LNCaP clone FGC (cell line): ENCODE measurements at regions not wholly inside any gene's neighbourhood (a gene's known extent, or its start where the extent isn't known, plus 50 kb on each side); places are given as distances from the start of the nearest gene placed in this dataset.
"Not testable (repeated sequence)": the region's sequence is repeated elsewhere in the genome, so short reads cannot be mapped to it uniquely, and the experiment has no call there.

ENCODE experiments used
- DNase-seq: peaks from one replicate; pipeline ENCODE4 v3.0.0-alpha.2; 2011; ENCODE audit warnings: low read depth
- H3K4me3 ChIP-seq: 2 replicates; pipeline ENCODE4 v1.5.1; 2011; ENCODE audit warnings: mild to moderate bottlenecking, low read depth, low read length, control low read depth
- TF ChIP-seq, protein P1 (sequence below): IDR thresholded peaks from 2 replicates; pipeline ENCODE4 v1.5.1; 2012; ENCODE audit warnings: mild to moderate bottlenecking; ENCODE audit not compliant: control insufficient read depth, insufficient read depth; ENCODE audit errors: extremely low read depth

GRCh38 chr7:131157530-131158243 is 170.0 kb upstream of the MKLN1 start:
- no peak overlapping the region for H3K4me3 ChIP-seq
- TF ChIP-seq, protein P1, sequence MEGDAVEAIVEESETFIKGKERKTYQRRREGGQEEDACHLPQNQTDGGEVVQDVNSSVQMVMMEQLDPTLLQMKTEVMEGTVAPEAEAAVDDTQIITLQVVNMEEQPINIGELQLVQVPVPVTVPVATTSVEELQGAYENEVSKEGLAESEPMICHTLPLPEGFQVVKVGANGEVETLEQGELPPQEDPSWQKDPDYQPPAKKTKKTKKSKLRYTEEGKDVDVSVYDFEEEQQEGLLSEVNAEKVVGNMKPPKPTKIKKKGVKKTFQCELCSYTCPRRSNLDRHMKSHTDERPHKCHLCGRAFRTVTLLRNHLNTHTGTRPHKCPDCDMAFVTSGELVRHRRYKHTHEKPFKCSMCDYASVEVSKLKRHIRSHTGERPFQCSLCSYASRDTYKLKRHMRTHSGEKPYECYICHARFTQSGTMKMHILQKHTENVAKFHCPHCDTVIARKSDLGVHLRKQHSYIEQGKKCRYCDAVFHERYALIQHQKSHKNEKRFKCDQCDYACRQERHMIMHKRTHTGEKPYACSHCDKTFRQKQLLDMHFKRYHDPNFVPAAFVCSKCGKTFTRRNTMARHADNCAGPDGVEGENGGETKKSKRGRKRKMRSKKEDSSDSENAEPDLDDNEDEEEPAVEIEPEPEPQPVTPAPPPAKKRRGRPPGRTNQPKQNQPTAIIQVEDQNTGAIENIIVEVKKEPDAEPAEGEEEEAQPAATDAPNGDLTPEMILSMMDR = no peak
- peak; percentile 79 for DNase-seq

DNA sequence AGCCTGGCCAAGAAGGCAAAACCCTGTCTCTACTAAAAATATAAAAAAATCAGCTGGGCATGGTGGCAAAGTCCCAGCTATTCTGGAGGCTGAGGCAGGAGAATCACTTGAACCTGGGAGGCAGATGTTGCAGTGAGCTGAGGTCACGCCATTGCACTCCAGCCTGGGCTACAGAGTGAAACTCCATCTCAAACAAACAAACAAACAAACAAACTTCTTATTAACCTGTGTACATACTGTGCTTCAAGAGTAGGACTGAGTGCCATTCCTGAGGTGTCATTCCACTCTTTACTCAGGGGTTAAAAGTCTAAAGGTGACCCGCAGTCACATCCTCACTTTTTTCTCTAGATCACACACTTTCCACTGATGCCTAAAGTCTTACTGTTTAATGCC is 169.4 kb upstream of the MKLN1 start:
- not testable (repeated sequence) for H3K4me3 ChIP-seq, DNase-seq

DNA sequence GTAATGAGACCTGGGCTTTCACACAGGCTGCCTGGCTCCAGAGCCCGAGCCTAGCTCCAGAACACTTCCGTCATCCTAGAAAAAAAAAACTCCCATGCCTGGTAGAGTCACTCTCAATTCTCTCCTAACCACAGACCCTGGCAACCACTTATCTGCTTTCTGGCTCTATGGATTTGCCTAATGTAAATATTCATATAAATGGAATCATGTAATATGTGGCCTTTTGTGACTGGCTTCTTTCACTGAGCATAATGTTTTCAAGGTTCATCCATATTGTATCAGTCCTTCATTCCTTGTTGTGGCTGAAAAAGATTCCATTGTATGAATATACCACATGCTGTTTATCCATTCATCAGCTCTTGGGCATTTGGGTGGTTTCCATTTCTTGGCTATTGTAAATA is 167.7 kb upstream of the MKLN1 start:
- H3K4me3 ChIP-seq = no peak overlapping the region
- TF ChIP-seq, protein P1 = no peak
- DNase-seq = peak; percentile 25

DNA sequence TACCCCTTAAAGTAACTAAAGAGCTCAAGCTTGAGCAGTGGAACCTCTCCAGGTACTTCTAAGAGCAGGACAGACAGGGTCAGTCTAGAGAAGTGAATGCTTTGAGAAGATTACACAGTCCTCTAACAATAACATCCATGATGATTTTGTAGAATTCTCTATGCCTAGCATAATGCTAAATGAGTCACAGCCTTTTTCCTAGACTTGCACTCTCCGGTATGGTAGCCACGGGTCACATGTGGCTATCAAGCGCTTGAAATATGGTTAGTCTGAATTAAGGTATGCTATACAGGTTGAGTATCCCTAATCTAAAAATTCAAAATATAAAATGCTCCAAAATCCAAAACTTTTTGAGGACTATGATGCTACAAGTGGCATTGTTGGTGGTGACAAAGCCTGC is 166.6 kb upstream of the MKLN1 start:
- DNase-seq = no peak
- H3K4me3 ChIP-seq = no peak overlapping the region
- TF ChIP-seq, protein P1 = no peak

DNA sequence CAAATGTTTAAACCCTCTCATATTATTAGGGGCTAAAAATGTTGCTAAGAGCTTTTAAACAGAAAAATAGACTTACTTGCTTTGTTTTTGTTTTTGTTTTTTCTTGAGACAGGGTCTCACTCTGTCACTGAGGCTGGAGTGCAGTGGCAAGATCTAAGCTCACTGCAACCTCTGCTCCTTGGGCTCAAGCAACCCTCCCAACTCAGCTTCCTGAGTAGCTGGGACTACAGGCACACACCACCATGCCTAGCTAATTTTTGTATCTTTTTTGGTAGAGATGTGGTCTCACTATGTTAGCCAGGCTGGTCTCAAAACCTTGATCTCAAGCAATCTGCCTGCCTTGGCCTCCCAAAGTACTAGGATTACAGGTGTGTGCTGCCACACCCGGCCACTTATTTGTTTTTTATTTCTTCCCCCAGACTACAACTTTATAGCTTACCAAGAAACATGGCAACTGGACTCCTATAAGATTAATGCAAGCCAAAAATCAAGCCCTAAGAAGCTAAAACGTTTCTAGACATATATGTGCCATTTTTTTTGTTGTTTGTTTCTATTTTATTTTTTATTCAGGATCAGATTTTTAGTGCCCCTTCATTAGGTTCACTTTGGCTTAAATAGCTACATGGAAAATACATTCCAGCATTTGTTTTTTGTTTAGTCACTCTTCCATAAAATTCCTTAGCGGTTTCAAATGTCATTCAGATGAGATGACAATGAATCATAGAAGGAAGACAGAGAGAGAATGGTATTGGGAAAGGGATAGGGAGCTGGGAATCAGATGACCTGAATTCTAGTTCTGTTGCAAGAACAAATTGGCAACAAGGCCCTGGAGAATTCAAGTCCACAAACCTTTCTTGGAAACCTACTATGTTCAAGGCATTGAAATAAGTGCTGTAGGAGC is 163.4 kb upstream of the MKLN1 start:
- TF ChIP-seq, protein P1 = no peak
- H3K4me3 ChIP-seq = no peak overlapping the region
- no peak for DNase-seq

DNA sequence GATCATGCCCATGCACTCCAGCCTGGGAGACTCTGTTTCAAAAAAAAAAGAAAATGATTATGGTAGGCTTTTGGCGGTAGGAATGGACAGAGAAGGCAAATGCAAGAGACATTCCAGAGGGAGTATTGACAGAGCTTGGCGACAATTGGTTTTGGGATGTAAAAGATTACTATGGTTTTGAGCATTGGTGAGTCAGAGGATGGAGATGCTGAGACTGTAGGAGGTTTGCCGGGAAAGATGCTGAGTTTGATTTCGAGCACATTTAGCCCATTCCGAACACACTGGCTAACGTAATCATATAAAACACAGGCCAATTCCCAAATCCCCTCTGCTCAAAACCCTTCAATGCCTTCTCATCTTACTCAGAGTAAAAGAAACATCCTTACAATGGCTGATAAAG is 161.6 kb upstream of the MKLN1 start:
- no peak for DNase-seq
- TF ChIP-seq, protein P1 = no peak
- no peak overlapping the region for H3K4me3 ChIP-seq

DNA sequence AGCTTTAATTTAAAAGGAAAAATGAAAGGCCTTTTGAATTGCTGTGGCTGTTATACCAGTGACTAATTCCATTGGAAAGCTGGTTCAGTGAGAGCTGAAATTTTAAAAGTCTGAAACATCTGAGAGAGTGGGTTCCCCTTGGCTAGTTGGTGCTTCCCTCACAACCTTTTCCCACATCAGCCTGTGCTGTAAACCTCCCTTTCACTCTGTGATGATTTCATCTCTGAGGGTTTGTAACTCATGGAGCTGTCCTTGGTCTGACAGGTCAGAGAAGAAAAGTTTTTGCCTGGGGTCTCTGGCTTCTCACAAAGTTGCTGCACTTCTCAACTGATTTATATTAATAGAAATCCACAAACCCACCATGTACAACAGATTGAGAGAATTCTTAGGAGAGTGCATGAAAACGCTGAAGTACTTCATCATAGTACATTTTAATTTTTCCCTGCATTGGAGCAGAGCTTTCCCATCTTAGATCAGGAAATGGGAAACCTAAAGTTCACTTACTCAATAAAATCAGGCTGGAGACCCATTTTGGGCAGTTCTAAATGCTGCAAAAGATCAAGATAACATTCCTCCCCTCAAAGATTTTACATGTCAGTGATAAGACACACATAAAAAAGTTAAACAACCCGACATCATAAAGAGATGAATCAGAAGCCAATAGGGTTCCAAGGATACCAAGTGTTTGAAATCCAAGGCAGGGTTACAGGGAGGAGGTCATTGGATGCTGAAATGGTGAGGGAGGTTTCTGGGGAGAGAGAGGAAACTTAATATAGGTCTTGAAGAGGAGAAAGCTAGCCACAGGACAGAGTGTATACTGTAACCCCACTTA is 157.0 kb upstream of the MKLN1 start:
- TF ChIP-seq, protein P1 = no peak
- no peak overlapping the region for H3K4me3 ChIP-seq
- no peak for DNase-seq
